ENCODE measurements at regions not wholly inside any gene's neighbourhood (a gene's known extent, or its start where the extent isn't known, plus 50 kb on each side); places are given as distances from the start of the nearest gene placed in this dataset.

DNA sequence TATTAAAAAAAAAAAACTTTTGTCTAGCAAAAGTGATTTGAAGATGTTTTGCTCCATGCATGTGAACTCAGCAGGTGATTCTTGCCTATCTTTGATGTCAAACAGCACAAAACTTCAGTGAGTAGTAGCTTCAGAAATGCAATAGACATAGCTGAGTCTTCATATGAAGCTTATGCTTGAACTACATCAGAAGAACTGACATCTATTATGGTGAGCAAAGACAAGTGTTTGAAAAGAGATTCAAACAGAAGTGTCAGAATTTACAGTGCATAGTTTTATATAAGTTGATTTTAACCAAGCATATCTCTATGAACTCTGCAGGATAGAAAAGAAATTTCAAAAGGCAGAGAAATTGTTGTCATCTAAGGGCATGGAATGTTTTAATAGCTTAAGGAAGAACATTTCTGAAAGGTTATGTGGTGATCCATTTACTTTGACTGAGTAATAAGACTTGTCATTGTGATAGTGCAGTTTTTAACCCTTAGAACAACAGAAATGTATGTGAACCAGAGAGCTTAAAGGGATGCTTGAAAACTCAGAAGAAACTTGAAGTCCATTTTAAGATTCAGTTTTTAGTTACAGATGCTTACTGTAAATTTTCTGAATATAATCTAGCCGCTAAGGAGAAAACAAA is 351.4 kb downstream of the MDFIC start:
- TF ChIP-seq, protein P1, sequence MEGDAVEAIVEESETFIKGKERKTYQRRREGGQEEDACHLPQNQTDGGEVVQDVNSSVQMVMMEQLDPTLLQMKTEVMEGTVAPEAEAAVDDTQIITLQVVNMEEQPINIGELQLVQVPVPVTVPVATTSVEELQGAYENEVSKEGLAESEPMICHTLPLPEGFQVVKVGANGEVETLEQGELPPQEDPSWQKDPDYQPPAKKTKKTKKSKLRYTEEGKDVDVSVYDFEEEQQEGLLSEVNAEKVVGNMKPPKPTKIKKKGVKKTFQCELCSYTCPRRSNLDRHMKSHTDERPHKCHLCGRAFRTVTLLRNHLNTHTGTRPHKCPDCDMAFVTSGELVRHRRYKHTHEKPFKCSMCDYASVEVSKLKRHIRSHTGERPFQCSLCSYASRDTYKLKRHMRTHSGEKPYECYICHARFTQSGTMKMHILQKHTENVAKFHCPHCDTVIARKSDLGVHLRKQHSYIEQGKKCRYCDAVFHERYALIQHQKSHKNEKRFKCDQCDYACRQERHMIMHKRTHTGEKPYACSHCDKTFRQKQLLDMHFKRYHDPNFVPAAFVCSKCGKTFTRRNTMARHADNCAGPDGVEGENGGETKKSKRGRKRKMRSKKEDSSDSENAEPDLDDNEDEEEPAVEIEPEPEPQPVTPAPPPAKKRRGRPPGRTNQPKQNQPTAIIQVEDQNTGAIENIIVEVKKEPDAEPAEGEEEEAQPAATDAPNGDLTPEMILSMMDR (IDR thresholded peaks at IDR 0.05; ENCODE audit: low read length), result no peak
- no peak for TF ChIP-seq EZH2 (IDR thresholded peaks at IDR 0.05; ENCODE audit: borderline replicate concordance, low read length)

Data from OCI-LY1 (cell line).